PFSK-1 (cell line): ENCODE measurements at regions not wholly inside any gene's neighbourhood (a gene's known extent, or its start where the extent isn't known, plus 50 kb on each side); places are given as distances from the start of the nearest gene placed in this dataset.

Source experiments
- FOXP2 ChIP-seq: optimal IDR thresholded peaks from 2 replicates; pipeline ENCODE3; 2011; ENCODE audit warnings: borderline replicate concordance, control low read depth, inconsistent platforms; ENCODE audit not compliant: insufficient read depth; ENCODE audit errors: extremely low read length, extremely low read depth
- POLR2AphosphoS5 ChIP-seq: IDR thresholded peaks from 2 replicates; pipeline ENCODE4 v1.6.1; 2012; ENCODE audit warnings: low read depth, mild to moderate bottlenecking, control low read depth, low read length, moderate library complexity
- REST ChIP-seq, 2 experiments: IDR thresholded peaks; 2 replicates each; pipeline versions ENCODE4 v1.6.1 to v1.8.0; 2011 to 2012; ENCODE audit warnings: low read depth in 2 of 2, low read length in 2 of 2, control low read depth in 1 of 2, inconsistent platforms in 1 of 2, mild to moderate bottlenecking in 1 of 2, moderate library complexity in 1 of 2; ENCODE audit not compliant: insufficient read depth in 1 of 2
- SIN3A ChIP-seq: IDR thresholded peaks from 2 replicates; pipeline ENCODE4 v1.6.1; 2012; ENCODE audit warnings: mild to moderate bottlenecking, low read length, moderate library complexity, borderline replicate concordance; ENCODE audit not compliant: insufficient read depth
- TAF1 ChIP-seq: IDR thresholded peaks from 2 replicates; pipeline ENCODE4 v1.6.1; 2012; ENCODE audit warnings: low read length, control low read depth, borderline replicate concordance; ENCODE audit not compliant: insufficient read depth

- TF ChIP-seq FOXP2 = no peak
- TF ChIP-seq TAF1 = no peak
- no peak for TF ChIP-seq SIN3A
- TF ChIP-seq POLR2AphosphoS5 = no peak
- TF ChIP-seq REST (IDR thresholded peaks at IDR 0.05; ENCODE audit: insufficient read depth in 1 of 2, low read depth in 2 of 2, low read length in 2 of 2) = no peak
These were observed 100.1 kb downstream of the SCP2D1 start for GRCh38 chr20:18913701-18914100.

GRCh38 chr20:18914796-18915195 is 101.2 kb downstream of the SCP2D1 start:
- TF ChIP-seq TAF1 = no peak

GRCh38 chr20:18916886-18917750 is 103.5 kb downstream of the SCP2D1 start:
- TF ChIP-seq POLR2AphosphoS5 (no peak), REST (IDR thresholded peaks at IDR 0.05; ENCODE audit: insufficient read depth in 1 of 2, low read depth in 2 of 2, low read length in 2 of 2) (no peak), SIN3A (no peak), FOXP2 (no peak), TAF1 (no peak)

- TF ChIP-seq TAF1 = no peak
- TF ChIP-seq POLR2AphosphoS5 = no peak
- TF ChIP-seq REST (IDR thresholded peaks at IDR 0.05; ENCODE audit: insufficient read depth in 1 of 2, low read depth in 2 of 2, low read length in 2 of 2) = no peak
- TF ChIP-seq SIN3A = no peak
- TF ChIP-seq FOXP2 = no peak
These were observed 106.4 kb downstream of the SCP2D1 start for GRCh38 chr20:18919996-18920395.

- TF ChIP-seq TAF1 (no peak), POLR2AphosphoS5 (no peak), REST (IDR thresholded peaks at IDR 0.05; ENCODE audit: insufficient read depth in 1 of 2, low read depth in 2 of 2, low read length in 2 of 2) (no peak), SIN3A (no peak), FOXP2 (no peak)
These were observed 107.7 kb downstream of the SCP2D1 start for GRCh38 chr20:18921291-18921690.

GRCh38 chr20:18922251-18922650 is 108.7 kb downstream of the SCP2D1 start:
- TF ChIP-seq REST (IDR thresholded peaks at IDR 0.05; ENCODE audit: insufficient read depth in 1 of 2, low read depth in 2 of 2, low read length in 2 of 2) (no peak), POLR2AphosphoS5 (no peak), SIN3A (no peak), FOXP2 (no peak), TAF1 (no peak)
